ENCODE measurements at regions not wholly inside any gene's neighbourhood (a gene's known extent, or its start where the extent isn't known, plus 50 kb on each side); places are given as distances from the start of the nearest gene placed in this dataset.

DNA sequence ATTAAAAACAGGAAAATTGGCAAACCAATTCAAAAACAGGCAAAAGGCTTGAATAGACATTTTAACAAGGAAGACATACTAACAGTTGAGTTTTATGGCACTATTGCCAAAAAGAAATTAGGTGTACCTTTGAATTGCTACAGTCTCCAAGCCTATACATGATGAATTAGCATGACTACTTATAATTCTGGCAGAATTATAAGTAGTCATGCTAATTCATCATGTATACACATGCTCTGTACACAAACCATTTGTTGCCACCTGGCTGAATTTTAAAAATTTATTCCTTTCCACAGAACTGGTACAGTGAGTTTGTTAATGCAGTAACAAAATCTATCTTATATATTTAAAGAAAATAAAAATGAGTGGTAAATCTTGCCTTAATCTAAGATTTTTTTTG is 1332.0 kb upstream of the CRIM1 start:
- H3K4me3 ChIP-seq (ENCODE audit: low read depth in 1 of 2, low read length in 2 of 2), result no peak overlapping the region
- no peaks in the 10 kb centered on the region for H3K36me3 ChIP-seq (ENCODE audit: insufficient read depth, low read length)
- H3K27ac ChIP-seq (ENCODE audit: low read depth, low read length), result no peak overlapping the region
- H3K27me3 ChIP-seq (ENCODE audit: control insufficient read depth in 1 of 2, insufficient read depth in 2 of 2, low read length in 2 of 2), result no peaks in the 10 kb centered on the region
- H3K9ac ChIP-seq (ENCODE audit: low read length), result no peak overlapping the region
- H3K9me3 ChIP-seq (ENCODE audit: low read length), result no peaks in the 10 kb centered on the region
- H3K4me1 ChIP-seq (ENCODE audit: insufficient read depth, low read length), result no peaks in the 10 kb centered on the region

DNA sequence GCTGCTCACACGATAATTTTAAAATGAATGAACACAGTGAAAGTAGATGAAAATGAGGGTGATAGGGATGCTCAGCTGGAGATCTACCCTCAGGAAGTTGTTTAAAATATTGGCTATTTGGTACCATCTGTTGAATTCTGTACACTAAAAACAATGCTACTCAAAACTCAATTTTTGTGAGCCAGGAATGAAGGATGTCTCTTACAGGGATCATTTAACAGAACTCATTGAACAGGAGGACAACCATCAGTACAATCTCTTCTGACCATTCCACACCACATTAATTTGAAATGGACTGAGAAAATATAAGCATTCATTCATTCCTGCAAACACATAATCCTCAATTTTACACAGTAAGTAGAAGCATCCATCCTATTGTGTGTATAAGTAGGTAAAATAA is 1355.1 kb upstream of the CRIM1 start:
- H3K36me3 ChIP-seq (ENCODE audit: insufficient read depth, low read length), result no peaks in the 10 kb centered on the region
- no peaks in the 10 kb centered on the region for H3K27me3 ChIP-seq (ENCODE audit: control insufficient read depth in 1 of 2, insufficient read depth in 2 of 2, low read length in 2 of 2)

DNA sequence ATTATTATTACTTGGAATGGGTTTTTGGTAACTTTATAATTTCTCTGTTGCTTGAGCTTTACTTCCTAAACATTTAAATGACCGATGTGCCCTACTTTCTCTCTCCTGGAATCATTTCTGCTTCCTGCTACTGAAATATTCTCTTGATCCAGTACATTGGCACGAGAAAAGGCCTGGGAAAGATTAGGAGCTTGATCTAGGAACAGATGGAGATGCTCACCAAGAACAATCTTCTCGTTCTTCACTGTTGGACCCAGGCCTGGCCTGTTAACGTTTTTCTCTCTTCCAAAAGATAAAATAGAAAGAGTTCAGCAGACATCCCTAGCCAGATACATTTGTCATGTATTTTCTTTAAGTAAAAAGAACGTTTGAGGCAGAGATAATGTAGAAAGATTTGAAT is 1356.8 kb upstream of the CRIM1 start:
- H3K9me3 ChIP-seq (ENCODE audit: low read length), result no peaks in the 10 kb centered on the region
- no peaks in the 10 kb centered on the region for H3K4me1 ChIP-seq (ENCODE audit: insufficient read depth, low read length)
- no peaks in the 10 kb centered on the region for H3K36me3 ChIP-seq (ENCODE audit: insufficient read depth, low read length)
- no peaks in the 10 kb centered on the region for H3K27me3 ChIP-seq (ENCODE audit: control insufficient read depth in 1 of 2, insufficient read depth in 2 of 2, low read length in 2 of 2)
- no peak overlapping the region for H3K9ac ChIP-seq (ENCODE audit: low read length)
- H3K27ac ChIP-seq (ENCODE audit: low read depth, low read length), result no peak overlapping the region
- no peak overlapping the region for H3K4me3 ChIP-seq (ENCODE audit: low read depth in 1 of 2, low read length in 2 of 2)

More for the DNA sequence above, 1355.1 kb upstream of the CRIM1 start:
- Histone ChIP-seq H3K4me3 (ENCODE audit: low read depth in 1 of 2, low read length in 2 of 2) (no peak overlapping the region), H3K9me3 (ENCODE audit: low read length) (no peaks in the 10 kb centered on the region), H3K9ac (ENCODE audit: low read length) (no peak overlapping the region), H3K4me1 (ENCODE audit: insufficient read depth, low read length) (no peaks in the 10 kb centered on the region), H3K27ac (ENCODE audit: low read depth, low read length) (no peak overlapping the region)

DNA sequence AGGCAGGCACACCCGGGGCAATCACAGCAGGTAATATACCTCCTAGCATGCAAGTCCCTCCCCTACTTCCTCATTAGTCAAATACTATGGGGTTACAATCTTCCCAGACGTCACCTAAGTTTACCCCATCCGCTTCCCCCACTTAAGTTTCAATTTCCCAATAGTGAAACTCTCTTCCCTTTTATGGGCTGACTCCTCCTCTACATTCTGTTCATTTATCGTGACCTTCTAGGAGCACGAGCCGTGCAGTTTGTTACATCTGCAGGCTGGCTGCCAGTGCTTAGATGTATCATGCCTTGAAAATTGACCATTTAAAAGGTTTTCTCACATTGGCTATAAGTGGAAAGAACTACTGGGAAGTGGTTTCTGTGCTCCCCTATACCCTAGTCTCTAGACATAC is 1357.8 kb upstream of the CRIM1 start:
- H3K4me3 ChIP-seq (ENCODE audit: low read depth in 1 of 2, low read length in 2 of 2), result no peak overlapping the region
- H3K27me3 ChIP-seq (ENCODE audit: control insufficient read depth in 1 of 2, insufficient read depth in 2 of 2, low read length in 2 of 2), result no peaks in the 10 kb centered on the region
- H3K36me3 ChIP-seq (ENCODE audit: insufficient read depth, low read length), result no peaks in the 10 kb centered on the region
- no peak overlapping the region for H3K9ac ChIP-seq (ENCODE audit: low read length)
- no peaks in the 10 kb centered on the region for H3K4me1 ChIP-seq (ENCODE audit: insufficient read depth, low read length)
- no peak overlapping the region for H3K27ac ChIP-seq (ENCODE audit: low read depth, low read length)
- H3K9me3 ChIP-seq (ENCODE audit: low read length), result no peaks in the 10 kb centered on the region

DNA sequence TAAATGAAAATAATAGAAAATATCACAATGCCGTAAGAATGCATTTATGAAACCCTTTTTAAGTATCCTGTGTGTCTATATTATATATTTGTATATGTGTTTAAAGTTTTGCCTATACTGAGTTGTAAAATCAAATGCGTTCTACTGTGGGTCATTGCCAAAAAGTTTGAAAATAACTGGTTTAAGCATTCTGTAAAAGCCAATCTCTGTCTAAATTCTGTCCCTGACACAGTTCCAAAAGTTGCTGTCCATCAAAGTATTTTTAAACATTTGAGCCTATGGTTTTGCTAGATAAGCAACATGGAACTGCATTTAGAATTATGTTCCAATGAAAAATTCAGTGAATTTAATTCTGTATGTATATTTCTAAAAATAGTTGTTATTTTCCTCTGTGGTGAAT is 1360.4 kb upstream of the CRIM1 start:
- Histone ChIP-seq H3K27ac (ENCODE audit: low read depth, low read length) (no peak overlapping the region), H3K4me3 (ENCODE audit: low read depth in 1 of 2, low read length in 2 of 2) (no peak overlapping the region), H3K9ac (ENCODE audit: low read length) (no peak overlapping the region), H3K9me3 (ENCODE audit: low read length) (no peaks in the 10 kb centered on the region), H3K27me3 (ENCODE audit: control insufficient read depth in 1 of 2, insufficient read depth in 2 of 2, low read length in 2 of 2) (no peaks in the 10 kb centered on the region), H3K4me1 (ENCODE audit: insufficient read depth, low read length) (no peaks in the 10 kb centered on the region), H3K36me3 (ENCODE audit: insufficient read depth, low read length) (no peaks in the 10 kb centered on the region)

DNA sequence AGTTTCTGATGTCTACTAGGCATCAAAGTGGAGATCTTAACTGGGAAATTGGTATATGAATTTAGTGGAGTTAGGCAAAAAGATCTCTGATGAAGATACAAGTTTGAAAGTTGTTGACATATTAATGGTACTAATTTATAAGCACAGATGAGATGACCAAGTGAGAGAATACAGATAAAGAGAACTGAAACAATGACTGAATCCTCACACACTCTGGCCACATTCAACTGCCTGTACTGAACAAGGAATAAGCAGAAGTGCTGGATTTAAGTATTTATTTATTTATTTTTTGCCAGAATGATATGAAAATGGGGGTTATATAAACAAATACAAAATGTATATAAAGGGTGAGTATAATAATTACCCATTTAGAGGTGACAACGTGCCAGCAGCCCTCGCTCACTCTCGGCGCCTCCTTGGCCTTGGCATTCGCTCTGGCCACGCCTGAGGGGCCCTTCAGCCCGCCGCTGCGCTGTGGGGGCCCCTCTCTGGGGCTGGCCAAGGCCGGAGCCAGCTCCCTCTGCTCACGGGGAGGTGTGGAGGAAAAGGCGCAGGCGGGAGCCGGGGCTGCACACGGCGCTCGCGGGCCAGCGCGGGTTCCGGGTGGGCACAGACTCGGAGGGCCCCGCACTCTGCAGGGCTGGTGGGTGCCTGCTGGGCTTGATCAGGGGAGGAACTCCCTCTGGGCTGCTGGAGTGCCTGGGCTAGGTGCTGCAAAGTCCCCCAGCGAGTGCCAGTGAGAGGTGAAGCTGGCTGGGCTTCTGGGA is 1363.9 kb upstream of the CRIM1 start:
- Histone ChIP-seq H3K9ac (ENCODE audit: low read length) (no peak overlapping the region), H3K36me3 (ENCODE audit: insufficient read depth, low read length) (no peaks in the 10 kb centered on the region), H3K4me3 (ENCODE audit: low read depth in 1 of 2, low read length in 2 of 2) (no peak overlapping the region), H3K27ac (ENCODE audit: low read depth, low read length) (no peak overlapping the region), H3K27me3 (ENCODE audit: control insufficient read depth in 1 of 2, insufficient read depth in 2 of 2, low read length in 2 of 2) (no peaks in the 10 kb centered on the region), H3K9me3 (ENCODE audit: low read length) (no peaks in the 10 kb centered on the region), H3K4me1 (ENCODE audit: insufficient read depth, low read length) (no peaks in the 10 kb centered on the region)

DNA sequence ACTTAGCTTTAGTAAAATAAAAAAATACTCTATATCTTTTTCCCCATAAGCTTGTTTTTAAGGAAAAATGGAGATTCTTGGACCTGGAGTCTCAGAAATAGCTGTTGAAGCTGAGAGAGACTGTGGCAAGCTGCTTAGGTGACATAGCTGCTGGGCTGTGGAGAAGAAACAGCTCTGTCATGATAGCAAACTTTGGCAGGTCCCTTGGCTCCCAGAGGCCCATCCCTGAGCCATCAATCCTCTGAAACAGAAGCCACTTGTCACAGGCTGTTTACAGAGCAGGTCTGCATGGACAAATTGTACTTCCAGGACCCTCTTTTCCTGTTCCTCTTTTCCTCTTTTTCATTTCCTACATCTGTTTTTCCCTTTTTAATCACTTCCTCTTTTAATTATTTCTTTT is 1370.1 kb upstream of the CRIM1 start:
- H3K4me1 ChIP-seq (ENCODE audit: insufficient read depth, low read length), result no peaks in the 10 kb centered on the region
- no peak overlapping the region for H3K9ac ChIP-seq (ENCODE audit: low read length)
- no peaks in the 10 kb centered on the region for H3K36me3 ChIP-seq (ENCODE audit: insufficient read depth, low read length)
- no peak overlapping the region for H3K4me3 ChIP-seq (ENCODE audit: low read depth in 1 of 2, low read length in 2 of 2)
- H3K9me3 ChIP-seq (ENCODE audit: low read length), result no peaks in the 10 kb centered on the region
- no peak overlapping the region for H3K27ac ChIP-seq (ENCODE audit: low read depth, low read length)
- no peaks in the 10 kb centered on the region for H3K27me3 ChIP-seq (ENCODE audit: control insufficient read depth in 1 of 2, insufficient read depth in 2 of 2, low read length in 2 of 2)

DNA sequence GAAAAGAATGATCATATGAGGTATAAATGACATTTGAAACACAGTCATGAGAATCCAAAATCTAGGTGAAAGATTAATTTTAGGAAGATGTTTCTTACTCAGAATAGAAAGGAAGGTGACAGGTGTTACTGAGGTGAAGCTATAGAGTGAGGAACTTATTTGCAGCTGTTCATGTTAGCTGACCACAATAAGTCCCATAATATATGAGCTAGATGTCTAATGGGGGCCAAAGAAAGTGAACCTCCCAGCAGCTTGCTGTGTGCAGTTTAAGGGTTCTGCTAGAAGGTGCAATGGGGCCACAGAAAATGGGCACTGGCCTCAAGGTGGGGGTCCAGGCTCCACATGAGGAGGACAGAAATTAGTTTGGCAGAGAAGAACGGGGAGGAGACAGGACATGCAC is 1374.9 kb upstream of the CRIM1 start:
- Histone ChIP-seq H3K9me3 (ENCODE audit: low read length) (no peaks in the 10 kb centered on the region), H3K9ac (ENCODE audit: low read length) (no peak overlapping the region), H3K4me3 (ENCODE audit: low read depth in 1 of 2, low read length in 2 of 2) (no peak overlapping the region), H3K4me1 (ENCODE audit: insufficient read depth, low read length) (no peaks in the 10 kb centered on the region), H3K27ac (ENCODE audit: low read depth, low read length) (no peak overlapping the region), H3K36me3 (ENCODE audit: insufficient read depth, low read length) (no peaks in the 10 kb centered on the region), H3K27me3 (ENCODE audit: control insufficient read depth in 1 of 2, insufficient read depth in 2 of 2, low read length in 2 of 2) (no peaks in the 10 kb centered on the region)

DNA sequence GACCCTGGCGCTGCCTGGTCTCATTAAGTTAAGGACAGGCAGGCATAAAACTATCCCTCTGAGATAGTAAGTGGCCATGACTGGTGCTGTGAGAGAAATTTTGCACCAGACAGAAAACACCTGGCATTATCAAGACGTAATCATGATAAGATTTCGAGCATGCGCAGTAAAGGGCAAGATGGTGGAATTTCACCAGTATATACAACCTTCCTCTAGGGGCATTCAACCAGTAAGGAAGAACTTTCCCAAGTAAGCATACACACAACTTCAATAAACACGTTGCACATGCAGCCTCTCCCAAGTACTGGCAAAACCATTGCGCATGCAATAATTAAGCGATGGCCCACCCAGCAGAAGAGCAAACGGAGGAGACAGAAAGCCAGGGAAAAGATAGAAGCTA is 1376.4 kb upstream of the CRIM1 start:
- Histone ChIP-seq H3K4me3 (ENCODE audit: low read depth in 1 of 2, low read length in 2 of 2) (no peak overlapping the region), H3K27ac (ENCODE audit: low read depth, low read length) (no peak overlapping the region)

DNA sequence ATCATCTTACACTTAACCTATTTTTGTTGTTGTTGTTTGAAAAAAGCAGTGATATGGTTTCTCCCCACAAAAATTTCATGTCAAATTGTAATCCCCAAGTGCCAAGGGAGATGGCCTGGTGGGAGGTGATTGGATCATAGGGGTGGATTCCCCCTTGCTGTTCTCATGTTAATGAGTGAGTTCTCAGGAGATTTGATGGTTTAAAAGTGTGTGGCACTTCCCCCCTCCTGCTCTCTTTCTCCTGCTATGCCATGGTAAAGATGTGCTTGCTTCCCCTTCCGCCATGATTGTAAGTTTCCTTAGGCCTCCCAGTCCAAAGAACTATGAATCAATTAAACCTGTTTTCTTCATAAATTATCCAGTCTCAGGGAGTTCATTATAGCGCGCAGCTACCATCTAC is 1362.7 kb upstream of the FAM98A start:
- Histone ChIP-seq H3K4me1 (ENCODE audit: insufficient read depth, low read length) (no peaks in the 10 kb centered on the region), H3K27me3 (ENCODE audit: control insufficient read depth in 1 of 2, insufficient read depth in 2 of 2, low read length in 2 of 2) (no peaks in the 10 kb centered on the region), H3K36me3 (ENCODE audit: insufficient read depth, low read length) (no peaks in the 10 kb centered on the region), H3K27ac (ENCODE audit: low read depth, low read length) (no peak overlapping the region), H3K4me3 (ENCODE audit: low read depth in 1 of 2, low read length in 2 of 2) (no peak overlapping the region), H3K9ac (ENCODE audit: low read length) (no peak overlapping the region), H3K9me3 (ENCODE audit: low read length) (no peaks in the 10 kb centered on the region)

More for the DNA sequence above, 1376.4 kb upstream of the CRIM1 start:
- Histone ChIP-seq H3K9ac (ENCODE audit: low read length) (no peak overlapping the region), H3K27me3 (ENCODE audit: control insufficient read depth in 1 of 2, insufficient read depth in 2 of 2, low read length in 2 of 2) (no peaks in the 10 kb centered on the region), H3K4me1 (ENCODE audit: insufficient read depth, low read length) (no peaks in the 10 kb centered on the region), H3K36me3 (ENCODE audit: insufficient read depth, low read length) (no peaks in the 10 kb centered on the region), H3K9me3 (ENCODE audit: low read length) (no peaks in the 10 kb centered on the region)

DNA sequence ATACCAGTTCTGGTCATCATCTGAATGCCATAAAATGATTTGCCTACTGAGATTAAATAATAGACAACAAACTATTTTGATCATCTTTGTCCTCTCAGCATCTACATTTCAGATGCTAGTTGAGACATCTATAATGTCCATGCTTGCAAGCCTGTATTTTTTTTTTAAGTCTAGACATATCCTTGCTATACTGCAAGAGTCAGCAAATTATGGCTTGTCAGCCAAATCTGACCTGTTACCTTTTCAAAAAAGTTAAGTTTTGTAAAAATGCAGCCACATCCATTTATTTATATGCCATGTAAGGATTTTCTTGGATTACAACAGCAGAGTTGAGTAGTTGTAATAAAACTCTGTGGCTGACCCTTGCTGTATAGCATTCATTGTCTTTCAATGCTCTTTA is 1355.7 kb upstream of the FAM98A start:
- no peak overlapping the region for H3K9ac ChIP-seq (ENCODE audit: low read length)
- H3K4me3 ChIP-seq (ENCODE audit: low read depth in 1 of 2, low read length in 2 of 2), result no peak overlapping the region
- no peak overlapping the region for H3K27ac ChIP-seq (ENCODE audit: low read depth, low read length)
- no peaks in the 10 kb centered on the region for H3K9me3 ChIP-seq (ENCODE audit: low read length)
- H3K27me3 ChIP-seq (ENCODE audit: control insufficient read depth in 1 of 2, insufficient read depth in 2 of 2, low read length in 2 of 2), result no peaks in the 10 kb centered on the region
- no peaks in the 10 kb centered on the region for H3K36me3 ChIP-seq (ENCODE audit: insufficient read depth, low read length)
- no peaks in the 10 kb centered on the region for H3K4me1 ChIP-seq (ENCODE audit: insufficient read depth, low read length)

DNA sequence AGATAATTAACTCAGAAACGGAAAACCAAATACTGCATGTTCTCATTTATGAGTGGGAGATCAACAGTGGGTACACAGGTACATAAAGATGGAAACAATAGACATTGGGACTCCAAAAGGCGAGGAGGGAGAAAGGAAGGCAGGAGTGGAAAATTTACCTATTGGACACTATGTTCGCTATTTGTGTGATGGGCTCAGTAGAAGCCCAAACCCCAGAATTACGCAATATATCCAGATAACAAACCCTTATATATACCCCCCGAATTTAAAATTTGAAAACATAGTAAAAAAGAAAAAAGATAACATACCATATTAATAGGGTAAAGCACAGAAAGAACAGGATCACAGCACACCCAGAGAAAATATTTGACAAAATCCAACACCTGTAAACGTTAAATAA is 1351.7 kb upstream of the FAM98A start:
- Histone ChIP-seq H3K27me3 (ENCODE audit: control insufficient read depth in 1 of 2, insufficient read depth in 2 of 2, low read length in 2 of 2) (no peaks in the 10 kb centered on the region), H3K4me1 (ENCODE audit: insufficient read depth, low read length) (no peaks in the 10 kb centered on the region), H3K9ac (ENCODE audit: low read length) (no peak overlapping the region), H3K4me3 (ENCODE audit: low read depth in 1 of 2, low read length in 2 of 2) (no peak overlapping the region), H3K27ac (ENCODE audit: low read depth, low read length) (no peak overlapping the region), H3K36me3 (ENCODE audit: insufficient read depth, low read length) (no peaks in the 10 kb centered on the region), H3K9me3 (ENCODE audit: low read length) (no peaks in the 10 kb centered on the region)

Measured in muscle layer of colon (tissue), 2 donors.